Dermis microvascular lymphatic vessel endothelial cell (primary cell): ENCODE measurements at regions not wholly inside any gene's neighbourhood (a gene's known extent, or its start where the extent isn't known, plus 50 kb on each side); places are given as distances from the start of the nearest gene placed in this dataset.
"Not testable (repeated sequence)": the region's sequence is repeated elsewhere in the genome, so short reads cannot be mapped to it uniquely, and the experiment has no call there.

Source experiments
- DNase-seq, 2 donors: peaks; one replicate each; pipeline versions ENCODE4 v3.0.0 to v3.0.0-alpha.2; 2010; ENCODE audit warnings: low read depth in 2 of 2

- no peak for DNase-seq
Measured at GRCh38 chr1:213585402-213585801, 402.4 kb upstream of the PROX1 start.

- no peak for DNase-seq
Measured at GRCh38 chr1:213585959-213586586, 401.7 kb upstream of the PROX1 start.

GRCh38 chr1:213586587-213586972 lies 401.2 kb upstream of the PROX1 start:
- no peak for DNase-seq

- DNase-seq, result no peak
Measured at GRCh38 chr1:213596729-213597128, 391.0 kb upstream of the PROX1 start.

- no peak for DNase-seq
Measured at GRCh38 chr1:213598263-213598662, 389.5 kb upstream of the PROX1 start.

GRCh38 chr1:213600879-213601278 lies 386.9 kb upstream of the PROX1 start:
- no peak for DNase-seq

GRCh38 chr1:213601705-213602104 lies 386.1 kb upstream of the PROX1 start:
- not testable (repeated sequence) for DNase-seq

- DNase-seq, result no peak
Measured at GRCh38 chr1:213602796-213603486, 384.8 kb upstream of the PROX1 start.

GRCh38 chr1:213604477-213604876 lies 383.3 kb upstream of the PROX1 start:
- no peak for DNase-seq

GRCh38 chr1:213605732-213606131 lies 382.0 kb upstream of the PROX1 start:
- DNase-seq, result no peak

- no peak for DNase-seq
Measured at GRCh38 chr1:213606252-213606820, 381.4 kb upstream of the PROX1 start.

GRCh38 chr1:213613549-213613948 lies 374.2 kb upstream of the PROX1 start:
- no peak for DNase-seq

- DNase-seq, result no peak
Measured at GRCh38 chr1:213615226-213615916, 372.4 kb upstream of the PROX1 start.

- DNase-seq, result no peak
Measured at GRCh38 chr1:213617133-213617532, 370.6 kb upstream of the PROX1 start.

- no peak for DNase-seq
Measured at GRCh38 chr1:213618094-213618493, 369.7 kb upstream of the PROX1 start.

- DNase-seq, result no peak
Measured at GRCh38 chr1:213619026-213619425, 368.7 kb upstream of the PROX1 start.

- DNase-seq, result no peak
Measured at GRCh38 chr1:213621077-213621476, 366.7 kb upstream of the PROX1 start.

GRCh38 chr1:213622365-213623063 lies 365.3 kb upstream of the PROX1 start:
- no peak for DNase-seq

GRCh38 chr1:213623064-213623581 lies 364.6 kb upstream of the PROX1 start:
- no peak for DNase-seq

GRCh38 chr1:213623862-213624261 lies 363.9 kb upstream of the PROX1 start:
- no peak for DNase-seq

- not testable (repeated sequence) for DNase-seq
Measured at GRCh38 chr1:213636778-213637177, 351.0 kb upstream of the PROX1 start.

GRCh38 chr1:213641312-213641711 lies 346.5 kb upstream of the PROX1 start:
- no peak for DNase-seq
